SIG-M5 treated with dmso at 0.1 percent for 504 hours (cell line): ENCODE measurements at regions not wholly inside any gene's neighbourhood (a gene's known extent, or its start where the extent isn't known, plus 50 kb on each side); places are given as distances from the start of the nearest gene placed in this dataset.

ENCODE experiments used
- DNase-seq: peaks from one replicate; lab custom pipeline; 2025; ENCODE audit not compliant: unreplicated experiment; lab: John Stamatoyannopoulos, UW

GRCh38 chr10:113287592-113287991 lies 265.3 kb upstream of the HABP2 start:
- DNase-seq, result no peak

- DNase-seq, result no peak
These were observed 262.7 kb upstream of the HABP2 start for GRCh38 chr10:113290137-113290536.

- no peak for DNase-seq
These were observed 261.4 kb upstream of the HABP2 start for GRCh38 chr10:113291413-113291812.

DNA sequence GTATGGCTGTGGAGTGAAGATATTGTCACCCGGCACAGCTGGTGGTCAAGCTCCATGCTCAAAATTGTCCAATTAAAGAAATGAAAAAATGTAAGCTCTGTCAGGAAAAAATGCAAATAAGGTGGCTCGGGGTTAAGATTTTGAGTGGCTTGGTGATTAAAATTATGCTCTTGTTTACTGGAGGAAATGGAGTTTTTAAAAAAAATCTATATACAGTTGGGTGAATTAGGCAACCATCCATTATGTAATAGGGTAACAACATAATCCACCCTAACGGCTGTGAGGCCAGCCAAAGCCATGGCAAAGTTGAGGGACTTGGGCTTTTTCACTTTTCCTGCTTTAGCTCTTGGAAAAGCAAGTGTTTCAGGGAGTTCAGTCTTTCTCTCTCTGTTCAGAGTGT lies 260.8 kb upstream of the HABP2 start:
- peak; percentile 13 for DNase-seq

- DNase-seq, result no peak
These were observed 260.1 kb upstream of the HABP2 start for GRCh38 chr10:113292743-113293142.

DNA sequence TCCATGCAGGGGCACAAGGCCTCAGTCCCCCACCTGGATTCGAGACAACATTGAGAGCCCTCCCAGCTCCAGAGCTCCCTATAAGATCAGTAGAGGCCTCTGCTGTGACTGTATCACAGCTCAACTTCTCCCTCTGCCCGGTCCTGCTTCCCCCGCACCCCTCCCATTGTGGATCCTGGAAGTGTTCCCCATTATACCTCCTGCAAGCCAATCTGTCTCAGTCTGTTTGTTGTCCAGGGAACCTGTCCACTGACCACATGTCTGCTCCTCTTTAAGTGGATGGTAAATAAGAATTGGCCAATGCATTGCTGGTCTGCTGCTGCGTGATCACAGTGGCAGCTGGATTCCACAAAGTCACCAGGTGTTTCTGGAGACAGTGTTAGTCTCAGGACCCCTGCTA lies 259.7 kb upstream of the HABP2 start:
- DNase-seq, result no peak

GRCh38 chr10:113294868-113295267 lies 258.0 kb upstream of the HABP2 start:
- no peak for DNase-seq

DNA sequence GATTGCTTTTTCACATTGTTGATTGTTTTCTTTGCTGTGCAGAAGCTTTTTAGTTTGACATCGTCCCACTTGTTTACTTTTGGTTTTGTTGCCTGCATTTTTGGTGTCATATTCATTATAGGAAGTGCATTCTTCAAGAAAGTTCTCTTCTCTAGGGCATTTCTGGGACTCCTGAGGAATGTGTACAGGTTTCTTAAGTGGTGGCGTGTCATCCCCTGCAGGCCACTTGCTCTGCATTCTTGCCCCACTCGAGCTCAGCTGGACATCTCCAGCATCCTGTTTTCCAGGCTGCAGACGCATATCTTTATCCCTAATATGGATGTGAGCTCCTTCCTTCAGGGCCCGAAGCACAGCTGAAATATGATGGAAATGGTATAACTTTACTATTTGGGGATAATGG lies 255.6 kb upstream of the HABP2 start:
- no peak for DNase-seq

DNA sequence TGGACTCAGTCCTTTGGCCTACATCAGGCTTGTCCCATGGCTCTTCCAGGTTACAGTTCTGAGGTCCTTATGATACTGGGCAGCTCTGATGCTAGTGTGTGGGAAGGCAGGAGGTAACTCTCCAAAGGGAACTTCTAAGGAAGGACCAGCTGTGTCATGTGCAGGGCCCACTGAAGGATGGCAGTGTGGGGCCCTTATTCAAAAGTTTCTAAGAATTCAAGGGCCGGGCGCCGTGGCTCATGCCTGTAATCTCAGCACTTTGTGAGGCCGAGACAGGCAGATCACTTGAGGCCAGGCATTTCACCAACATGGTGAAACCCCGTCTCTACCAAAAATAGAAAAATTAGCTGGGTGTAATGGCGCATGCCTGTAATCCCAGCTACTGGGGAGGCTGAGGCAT lies 254.2 kb upstream of the HABP2 start:
- no peak for DNase-seq

DNA sequence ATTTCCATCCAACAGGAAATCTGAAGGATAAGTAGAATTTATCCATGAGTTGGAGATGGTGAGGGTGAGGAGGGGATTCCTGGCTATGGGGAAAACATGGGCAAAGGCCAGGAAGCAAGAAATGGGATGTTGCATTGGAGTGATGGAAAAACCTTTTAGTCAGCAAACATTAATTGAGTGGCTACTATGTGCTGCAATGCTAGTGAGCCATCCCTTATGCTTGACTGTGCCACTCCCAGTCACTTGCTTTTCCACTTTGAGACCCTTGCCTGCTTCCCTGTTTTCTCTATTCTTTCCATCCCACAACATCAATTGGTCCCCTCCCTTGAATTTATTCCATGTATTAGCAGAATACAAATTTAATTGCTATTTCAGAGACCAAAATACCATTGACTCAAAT lies 252.7 kb upstream of the HABP2 start:
- DNase-seq, result no peak

- peak; percentile 63 for DNase-seq
These were observed 252.2 kb upstream of the HABP2 start for GRCh38 chr10:113300617-113301016.

- no peak for DNase-seq
These were observed 251.4 kb upstream of the HABP2 start for GRCh38 chr10:113301342-113301984.

- no peak for DNase-seq
These were observed 250.8 kb upstream of the HABP2 start for GRCh38 chr10:113302062-113302461.

DNA sequence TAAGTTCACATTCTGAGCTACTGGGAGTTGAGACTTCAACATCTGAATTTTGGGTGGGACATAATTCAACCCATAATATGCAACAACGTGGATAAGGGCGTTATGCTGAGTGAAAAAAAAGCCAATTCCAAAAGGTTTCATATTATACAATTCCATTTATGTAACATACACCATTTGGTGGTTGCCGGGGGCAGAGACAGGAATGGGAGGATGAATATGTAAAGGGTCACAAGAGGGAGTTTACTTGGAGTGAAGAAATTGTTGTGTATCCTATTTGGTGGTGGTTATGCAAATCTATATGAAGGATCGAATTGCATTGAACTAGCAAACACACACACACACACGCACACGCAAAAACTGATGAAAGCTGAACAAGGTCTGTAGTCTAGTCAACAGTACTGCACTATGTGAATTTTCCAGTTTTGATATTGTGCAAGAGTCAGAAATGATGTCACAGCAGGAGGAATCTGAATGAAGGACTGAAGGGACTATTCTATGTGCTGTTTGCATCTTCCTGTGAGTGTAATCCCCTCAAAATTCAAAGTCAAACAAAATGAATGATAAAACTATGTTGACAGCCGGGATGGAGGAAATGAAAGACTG lies 249.2 kb upstream of the HABP2 start:
- no peak for DNase-seq

- DNase-seq, result no peak
These were observed 248.1 kb upstream of the HABP2 start for GRCh38 chr10:113304726-113305125.

GRCh38 chr10:113305871-113306270 lies 247.0 kb upstream of the HABP2 start:
- DNase-seq, result no peak

- no peak for DNase-seq
These were observed 243.1 kb upstream of the HABP2 start for GRCh38 chr10:113309791-113310190.

DNA sequence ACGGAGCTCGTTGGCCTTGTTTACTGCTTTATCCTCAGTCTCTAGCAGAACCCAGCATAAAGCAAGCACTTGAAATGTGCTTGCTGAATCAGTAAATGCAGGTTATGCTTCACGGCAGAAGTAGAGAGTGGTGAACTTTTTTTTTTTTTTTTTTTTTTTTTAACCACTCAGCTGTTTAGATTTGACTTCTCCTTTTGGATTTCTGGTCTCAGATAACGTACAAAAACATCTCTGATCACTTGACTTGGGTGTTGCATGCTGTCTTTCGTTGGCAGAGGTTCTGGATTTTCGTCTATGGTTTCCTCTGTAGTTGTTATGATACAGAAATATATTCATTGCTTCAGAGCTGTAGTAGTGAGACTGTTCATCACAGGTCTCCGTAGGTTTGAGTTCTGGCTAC lies 242.5 kb upstream of the HABP2 start:
- DNase-seq, result no peak

DNA sequence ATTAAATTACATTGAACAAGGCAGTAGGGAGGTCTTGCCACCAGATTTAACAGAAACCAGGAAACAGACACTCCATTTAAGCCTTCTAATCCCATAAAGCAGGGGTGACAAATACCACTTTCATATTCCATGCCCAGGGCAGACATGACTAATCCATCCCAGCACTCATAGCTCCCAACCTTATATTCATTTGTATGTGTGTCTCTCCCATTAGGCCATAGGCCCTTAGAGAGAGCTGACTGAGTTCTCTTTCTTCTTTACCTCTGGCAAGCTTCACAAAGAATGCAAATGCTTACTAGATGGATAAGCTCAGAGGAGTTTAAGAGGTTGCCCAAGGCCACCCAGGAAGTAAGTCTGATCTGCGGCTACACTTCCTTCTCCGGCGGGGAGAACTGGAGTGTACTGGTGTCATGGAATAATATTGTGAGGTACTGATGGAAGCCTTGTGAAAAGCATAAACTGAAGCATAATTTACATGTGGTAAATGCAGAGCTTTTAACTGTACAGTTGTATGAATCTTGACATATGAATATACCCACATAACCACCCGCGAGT lies 239.7 kb upstream of the HABP2 start:
- DNase-seq, result no peak

DNA sequence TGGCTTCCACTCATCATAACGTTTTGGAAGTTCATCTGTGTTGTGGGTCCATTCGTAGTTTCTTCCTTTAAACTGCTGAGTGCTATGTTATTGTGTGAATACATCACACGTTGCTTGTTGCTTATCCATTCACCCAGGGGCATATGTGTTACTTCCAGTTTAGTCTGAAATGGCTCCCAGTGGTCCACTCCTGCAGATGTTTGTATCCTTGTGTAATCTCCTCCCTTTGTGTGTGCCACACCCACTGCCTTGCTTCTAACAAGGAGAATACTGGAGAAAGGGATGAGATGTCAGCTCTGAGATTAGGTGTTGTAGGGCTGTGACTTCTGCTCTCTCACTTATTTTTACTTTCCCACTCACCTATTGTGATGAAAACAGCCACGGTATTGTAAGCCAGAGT lies 239.1 kb upstream of the HABP2 start:
- DNase-seq, result no peak

GRCh38 chr10:113316506-113316905 lies 236.3 kb upstream of the HABP2 start:
- no peak for DNase-seq

DNA sequence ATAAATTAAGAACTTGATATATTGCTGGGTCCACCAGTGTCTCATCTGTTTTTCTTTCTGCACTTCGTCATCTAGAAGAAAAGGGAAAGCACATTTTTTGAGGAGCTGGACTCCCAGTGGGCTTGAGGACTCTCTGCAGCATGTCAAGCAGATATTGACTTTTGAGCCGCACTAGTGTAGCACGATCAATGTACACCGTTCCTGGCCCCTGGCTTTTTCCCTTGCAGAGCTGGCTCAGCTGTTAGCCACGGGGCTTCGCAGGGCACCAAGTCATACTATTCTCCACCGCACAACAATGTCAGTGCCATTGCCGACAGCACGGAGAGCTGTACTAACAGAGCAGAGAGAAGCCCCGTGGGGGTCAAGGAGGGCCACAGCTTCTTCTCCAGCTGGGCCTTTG lies 235.4 kb upstream of the HABP2 start:
- no peak for DNase-seq

DNA sequence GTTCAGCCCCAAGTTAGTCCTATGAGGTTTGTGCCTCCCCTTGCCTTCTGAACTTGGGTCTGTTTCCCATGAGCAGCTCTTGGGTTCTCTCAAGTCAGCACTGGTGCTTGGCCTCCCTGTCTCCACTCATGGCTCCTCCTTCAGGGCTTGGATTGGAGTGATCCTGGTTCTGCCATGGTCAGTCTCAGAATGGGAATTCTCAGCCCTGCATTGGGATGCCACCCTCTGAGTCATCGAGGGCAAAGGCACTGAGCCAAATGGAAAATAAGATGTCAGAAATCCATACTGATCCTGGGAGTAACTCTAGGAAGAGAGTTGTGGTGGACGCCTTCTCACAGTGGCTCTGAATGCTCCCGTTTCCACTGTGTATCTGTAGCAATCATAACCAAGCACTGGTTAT lies 233.4 kb upstream of the HABP2 start:
- no peak for DNase-seq
